ENCODE measurements at regions not wholly inside any gene's neighbourhood (a gene's known extent, or its start where the extent isn't known, plus 50 kb on each side); places are given as distances from the start of the nearest gene placed in this dataset.

GRCh38 chr6:56388415-56388755, 141.0 kb upstream of the COL21A1 start:
- no peak for DNase-seq (ENCODE audit: low read depth)
- H3K4me3 ChIP-seq (ENCODE audit: low read depth, low read length): no peak overlapping the region
- FAIRE-seq: no peak

GRCh38 chr6:56387621-56388414, 140.4 kb upstream of the COL21A1 start:
- no peaks in the 10 kb centered on the region for H3K27me3 ChIP-seq (ENCODE audit: control insufficient read depth, insufficient read depth, low read length)
- H3K4me3 ChIP-seq (ENCODE audit: low read depth, low read length): no peak overlapping the region
- TF ChIP-seq, protein P1, sequence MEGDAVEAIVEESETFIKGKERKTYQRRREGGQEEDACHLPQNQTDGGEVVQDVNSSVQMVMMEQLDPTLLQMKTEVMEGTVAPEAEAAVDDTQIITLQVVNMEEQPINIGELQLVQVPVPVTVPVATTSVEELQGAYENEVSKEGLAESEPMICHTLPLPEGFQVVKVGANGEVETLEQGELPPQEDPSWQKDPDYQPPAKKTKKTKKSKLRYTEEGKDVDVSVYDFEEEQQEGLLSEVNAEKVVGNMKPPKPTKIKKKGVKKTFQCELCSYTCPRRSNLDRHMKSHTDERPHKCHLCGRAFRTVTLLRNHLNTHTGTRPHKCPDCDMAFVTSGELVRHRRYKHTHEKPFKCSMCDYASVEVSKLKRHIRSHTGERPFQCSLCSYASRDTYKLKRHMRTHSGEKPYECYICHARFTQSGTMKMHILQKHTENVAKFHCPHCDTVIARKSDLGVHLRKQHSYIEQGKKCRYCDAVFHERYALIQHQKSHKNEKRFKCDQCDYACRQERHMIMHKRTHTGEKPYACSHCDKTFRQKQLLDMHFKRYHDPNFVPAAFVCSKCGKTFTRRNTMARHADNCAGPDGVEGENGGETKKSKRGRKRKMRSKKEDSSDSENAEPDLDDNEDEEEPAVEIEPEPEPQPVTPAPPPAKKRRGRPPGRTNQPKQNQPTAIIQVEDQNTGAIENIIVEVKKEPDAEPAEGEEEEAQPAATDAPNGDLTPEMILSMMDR (IDR thresholded peaks at IDR 0.05; ENCODE audit: insufficient read depth, low read length, severe bottlenecking): no peak
- FAIRE-seq (no peak), DNase-seq (ENCODE audit: low read depth) (no peak)
- H3K36me3 ChIP-seq (ENCODE audit: control insufficient read depth, insufficient read depth, low read length): no peaks in the 10 kb centered on the region

More at GRCh38 chr6:56388415-56388755, 141.0 kb upstream of the COL21A1 start:
- Histone ChIP-seq H3K36me3 (ENCODE audit: control insufficient read depth, insufficient read depth, low read length) (no peaks in the 10 kb centered on the region), H3K27me3 (ENCODE audit: control insufficient read depth, insufficient read depth, low read length) (no peaks in the 10 kb centered on the region)
- TF ChIP-seq, protein P1 (IDR thresholded peaks at IDR 0.05; ENCODE audit: insufficient read depth, low read length, severe bottlenecking): no peak

- Histone ChIP-seq H3K27me3 (ENCODE audit: control insufficient read depth, insufficient read depth, low read length) (no peaks in the 10 kb centered on the region), H3K4me3 (ENCODE audit: low read depth, low read length) (no peak overlapping the region), H3K36me3 (ENCODE audit: control insufficient read depth, insufficient read depth, low read length) (no peaks in the 10 kb centered on the region)
- TF ChIP-seq, protein P1 (IDR thresholded peaks at IDR 0.05; ENCODE audit: insufficient read depth, low read length, severe bottlenecking): no peak
- FAIRE-seq: no peak
- no peak for DNase-seq (ENCODE audit: low read depth)
Measured at GRCh38 chr6:56386717-56387116, 139.3 kb upstream of the COL21A1 start.

DNA sequence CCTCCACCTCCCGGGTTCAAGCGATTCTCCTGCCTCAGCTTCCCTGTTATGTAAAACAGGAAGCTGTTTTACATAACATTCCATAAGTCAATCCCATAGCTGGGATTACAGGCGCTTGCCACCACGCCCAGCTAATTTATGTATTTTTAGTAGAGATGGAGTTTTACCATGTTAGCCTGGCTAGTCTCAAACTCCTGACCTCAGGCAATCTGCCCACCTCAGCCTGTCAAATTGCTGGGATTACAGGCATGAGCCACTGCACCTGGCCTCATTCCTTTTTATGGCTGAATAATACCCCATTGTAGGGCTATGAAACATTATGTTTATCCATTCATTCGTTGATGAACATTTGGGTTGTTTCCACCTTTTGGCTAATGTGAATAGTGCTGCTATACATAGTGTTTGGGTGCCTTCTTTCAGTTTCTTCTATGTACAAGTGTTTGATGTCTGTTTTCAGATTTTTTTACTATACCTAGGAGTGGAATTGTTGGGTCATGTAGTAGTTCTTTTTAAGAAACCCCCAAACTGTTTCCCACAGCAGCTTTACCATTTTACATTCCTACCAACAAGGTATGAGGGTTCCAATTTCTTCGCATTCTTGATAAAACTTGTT, 138.7 kb upstream of the COL21A1 start:
- H3K27me3 ChIP-seq (ENCODE audit: control insufficient read depth, insufficient read depth, low read length): no peaks in the 10 kb centered on the region

GRCh38 chr6:56383160-56383559, 135.8 kb upstream of the COL21A1 start:
- TF ChIP-seq, protein P1 (IDR thresholded peaks at IDR 0.05; ENCODE audit: insufficient read depth, low read length, severe bottlenecking): no peak
- no peak for FAIRE-seq
- no peaks in the 10 kb centered on the region for H3K27me3 ChIP-seq (ENCODE audit: control insufficient read depth, insufficient read depth, low read length)
- no peak overlapping the region for H3K4me3 ChIP-seq (ENCODE audit: low read depth, low read length)
- no peaks in the 10 kb centered on the region for H3K36me3 ChIP-seq (ENCODE audit: control insufficient read depth, insufficient read depth, low read length)
- DNase-seq (ENCODE audit: low read depth): no peak

More for the DNA sequence above, 138.7 kb upstream of the COL21A1 start:
- FAIRE-seq (no peak), DNase-seq (ENCODE audit: low read depth) (no peak)
- Histone ChIP-seq H3K4me3 (ENCODE audit: low read depth, low read length) (no peak overlapping the region), H3K36me3 (ENCODE audit: control insufficient read depth, insufficient read depth, low read length) (no peaks in the 10 kb centered on the region)
- TF ChIP-seq, protein P1 (IDR thresholded peaks at IDR 0.05; ENCODE audit: insufficient read depth, low read length, severe bottlenecking): no peak
